ENCODE measurements at regions not wholly inside any gene's neighbourhood (a gene's known extent, or its start where the extent isn't known, plus 50 kb on each side); places are given as distances from the start of the nearest gene placed in this dataset.

- no peak for TF ChIP-seq CTCF (IDR thresholded peaks at IDR 0.05)
- no peak for TF ChIP-seq ZFX (IDR thresholded peaks at IDR 0.05; ENCODE audit: borderline replicate concordance)
- no peak overlapping the region for H3K27ac ChIP-seq
Observed at GRCh38 chr11:92667486-92668152, 301.8 kb upstream of the MTNR1B start.

DNA sequence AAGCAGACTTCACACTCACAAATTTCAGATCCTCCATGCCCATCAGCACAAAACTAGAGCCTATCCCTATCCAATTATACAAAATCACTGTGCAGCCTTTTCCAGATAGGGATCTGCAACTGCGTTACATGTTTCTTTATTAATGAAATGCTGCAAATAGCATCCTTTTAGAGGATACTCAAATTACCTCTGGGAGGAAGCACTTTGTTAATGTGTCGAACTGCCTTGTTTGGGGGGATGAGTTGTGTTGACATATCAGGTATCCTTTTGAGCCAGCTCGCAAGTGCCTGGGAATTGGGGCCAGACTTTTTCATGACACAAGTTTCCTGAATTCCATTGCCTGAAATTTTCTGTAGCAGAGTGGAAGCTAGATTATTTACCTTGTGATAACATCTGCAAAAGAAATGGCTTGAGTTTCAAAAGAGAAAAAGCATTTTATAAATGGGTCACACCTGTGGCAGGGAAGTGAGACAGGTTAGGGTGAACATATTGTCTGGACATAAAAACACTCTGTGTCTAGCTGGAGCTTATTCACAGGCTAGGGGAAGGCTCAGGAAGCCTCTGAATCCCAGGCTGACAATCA lies 299.1 kb upstream of the MTNR1B start:
- no peak for TF ChIP-seq ZFX (IDR thresholded peaks at IDR 0.05; ENCODE audit: borderline replicate concordance)
- no peak for TF ChIP-seq CTCF (IDR thresholded peaks at IDR 0.05)
- H3K27ac ChIP-seq: no peak overlapping the region

DNA sequence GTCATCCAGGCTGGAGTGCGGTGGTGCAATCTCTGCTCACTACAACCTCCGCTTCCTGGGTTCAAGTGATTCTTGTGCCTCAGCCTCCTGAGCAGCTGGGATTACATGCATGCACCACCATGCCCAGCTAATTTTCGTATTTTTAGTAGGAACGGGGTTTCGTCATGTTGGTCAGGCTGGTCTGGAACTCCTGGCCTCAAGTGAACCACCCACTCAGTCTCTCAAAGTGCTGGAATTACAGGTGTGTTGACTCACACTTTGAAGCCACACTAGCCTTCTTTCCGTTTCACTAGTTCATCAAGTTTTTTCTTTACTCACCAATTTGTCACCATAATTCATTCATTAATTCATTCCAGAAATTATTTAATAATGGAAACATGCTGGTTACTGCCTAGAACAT lies 298.4 kb upstream of the MTNR1B start:
- H3K27ac ChIP-seq: no peak overlapping the region
- TF ChIP-seq CTCF (IDR thresholded peaks at IDR 0.05) (no peak), ZFX (IDR thresholded peaks at IDR 0.05; ENCODE audit: borderline replicate concordance) (no peak)

- no peak overlapping the region for H3K27ac ChIP-seq
- TF ChIP-seq ZFX (IDR thresholded peaks at IDR 0.05; ENCODE audit: borderline replicate concordance) (no peak), CTCF (IDR thresholded peaks at IDR 0.05) (no peak)
Observed at GRCh38 chr11:92675303-92675702, 294.1 kb upstream of the MTNR1B start.

GRCh38 chr11:92675810-92676209 lies 293.6 kb upstream of the MTNR1B start:
- TF ChIP-seq CTCF (IDR thresholded peaks at IDR 0.05): no peak

GRCh38 chr11:92678008-92678611 lies 291.3 kb upstream of the MTNR1B start:
- no peak overlapping the region for H3K27ac ChIP-seq
- TF ChIP-seq ZFX (IDR thresholded peaks at IDR 0.05; ENCODE audit: borderline replicate concordance) (no peak), CTCF (IDR thresholded peaks at IDR 0.05) (no peak)

More at GRCh38 chr11:92675810-92676209, 293.6 kb upstream of the MTNR1B start:
- no peak overlapping the region for H3K27ac ChIP-seq

DNA sequence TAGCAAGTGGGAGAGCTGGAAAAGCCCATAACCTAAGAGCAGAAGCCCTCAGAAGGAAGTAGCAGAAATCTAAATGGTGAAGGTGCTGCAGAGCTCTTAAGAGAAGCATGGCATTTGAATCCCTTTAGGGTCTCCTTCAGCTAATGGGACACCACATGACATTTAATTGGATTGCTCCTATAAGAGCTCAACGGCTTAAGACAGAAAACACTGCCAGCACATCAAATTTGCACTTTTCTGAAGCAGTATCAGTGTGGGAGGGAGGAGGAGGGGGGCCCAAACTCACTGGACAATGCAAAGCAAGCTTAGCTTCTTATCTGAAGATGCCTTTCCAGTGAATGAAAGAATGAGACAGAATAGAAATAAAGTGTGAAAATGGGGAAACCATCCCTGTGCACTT lies 287.9 kb upstream of the MTNR1B start:
- no peak overlapping the region for H3K27ac ChIP-seq
- TF ChIP-seq ZFX (IDR thresholded peaks at IDR 0.05; ENCODE audit: borderline replicate concordance) (no peak), CTCF (IDR thresholded peaks at IDR 0.05) (no peak)
